WTC11 (cell line): ENCODE measurements at regions not wholly inside any gene's neighbourhood (a gene's known extent, or its start where the extent isn't known, plus 50 kb on each side); places are given as distances from the start of the nearest gene placed in this dataset.
"Not testable (repeated sequence)": the region's sequence is repeated elsewhere in the genome, so short reads cannot be mapped to it uniquely, and the experiment has no call there.

Source experiments
- ATAC-seq: fragments of 200-7000 bp; cut with Tn5 transposase; 2 replicates; pipeline ENCODE4 v1.10.0; 2021; ENCODE audit warnings: mild to moderate bottlenecking, moderate library complexity
- CTCF ChIA-PET: fragments of 300-600 bp; sonication (Branson Sonifier 250); formaldehyde crosslinking; loops from one replicate; lab custom pipeline; 2021; ENCODE audit warnings: antibody characterized with exemption; lab: Charles Lee
- POLR2A ChIA-PET: fragments of 350-600 bp; sonication (Branson Sonifier 250); formaldehyde crosslinking; loops from one replicate; lab custom pipeline; 2021; ENCODE audit warnings: antibody characterized with exemption; lab: Charles Lee
- DNase-seq: peaks from one replicate; pipeline ENCODE4 v3.0.0; 2021; ENCODE audit warnings: low spot score
- H3K27ac Mint-ChIP-seq: 2 replicates; pipeline ENCODE4 v1.8.0; 2021; ENCODE audit warnings: mixed read lengths
- H3K27me3 Mint-ChIP-seq: 2 replicates; pipeline ENCODE4 v1.8.0; 2021; ENCODE audit warnings: low read depth, mild to moderate bottlenecking, moderate library complexity, mixed read lengths
- H3K36me3 Mint-ChIP-seq: 2 replicates; pipeline ENCODE4 v1.8.0; 2021; ENCODE audit warnings: mixed read lengths
- H3K4me1 Mint-ChIP-seq: 2 replicates; pipeline ENCODE4 v1.8.0; 2022; ENCODE audit warnings: mixed read lengths
- H3K4me3 Mint-ChIP-seq: 2 replicates; pipeline ENCODE4 v1.8.0; 2021; ENCODE audit warnings: mild to moderate bottlenecking, moderate library complexity, mixed read lengths
- H3K9me3 Mint-ChIP-seq: 2 replicates; pipeline ENCODE4 v1.8.0; 2021; ENCODE audit warnings: mixed read lengths
- ATF2 ChIP-seq: sonication (generic); formaldehyde crosslinking; IDR thresholded peaks from 2 replicates; pipeline ENCODE4 v1.8.1; 2022; ENCODE audit warnings: low read depth, missing genetic modification reagents, borderline replicate concordance
- CDX4 ChIP-seq: fragments of 250-450 bp; sonication (Bioruptor Pico); IDR thresholded peaks from 2 replicates; pipeline ENCODE4 v1.9.0; 2021; ENCODE audit warnings: moderate library complexity, mild to moderate bottlenecking, inconsistent platforms, borderline replicate concordance
- FOXP1 ChIP-seq: sonication (generic); formaldehyde crosslinking; IDR thresholded peaks from 2 replicates; pipeline ENCODE4 v1.8.0; 2022; ENCODE audit warnings: missing genetic modification reagents, mild to moderate bottlenecking, moderate library complexity, borderline replicate concordance
- GRHL2 ChIP-seq: fragments of 250-450 bp; sonication (Bioruptor Pico); IDR thresholded peaks from 2 replicates; pipeline ENCODE4 v1.8.0; 2022; ENCODE audit warnings: mild to moderate bottlenecking, moderate library complexity; ENCODE audit not compliant: insufficient replicate concordance, severe bottlenecking
- JUN ChIP-seq: sonication (generic); formaldehyde crosslinking; IDR thresholded peaks from 2 replicates; pipeline ENCODE4 v1.8.0; 2023; ENCODE audit warnings: mild to moderate bottlenecking, missing genetic modification reagents
- NFYB ChIP-seq: sonication (generic); formaldehyde crosslinking; conservative IDR thresholded peaks from 2 replicates; pipeline ENCODE4 v1.8.0; 2022; ENCODE audit warnings: low read depth, missing genetic modification reagents
- NR1H2 ChIP-seq: sonication (generic); formaldehyde crosslinking; IDR thresholded peaks from 2 replicates; pipeline ENCODE4 v1.9.0; 2021; ENCODE audit warnings: mild to moderate bottlenecking, moderate library complexity, missing genetic modification reagents
- NR2C2 ChIP-seq: sonication (generic); formaldehyde crosslinking; IDR thresholded peaks from 2 replicates; pipeline ENCODE4 v1.8.0; 2022; ENCODE audit warnings: mild to moderate bottlenecking, missing genetic modification reagents
- SMAD4 ChIP-seq: sonication (generic); formaldehyde crosslinking; IDR thresholded peaks from 2 replicates; pipeline ENCODE4 v1.8.0; 2022; ENCODE audit warnings: mild to moderate bottlenecking, missing genetic modification reagents
- TEAD1 ChIP-seq: sonication (generic); formaldehyde crosslinking; IDR thresholded peaks from 2 replicates; pipeline ENCODE4 v1.8.0; 2022; ENCODE audit warnings: mild to moderate bottlenecking, missing genetic modification reagents
- USF1 ChIP-seq: sonication (generic); formaldehyde crosslinking; IDR thresholded peaks from 2 replicates; pipeline ENCODE4 v1.8.0; 2022; ENCODE audit warnings: mild to moderate bottlenecking, missing genetic modification reagents
- ZNF281 ChIP-seq: sonication (generic); formaldehyde crosslinking; IDR thresholded peaks from 2 replicates; pipeline ENCODE4 v1.8.0; 2023; ENCODE audit warnings: mild to moderate bottlenecking, missing genetic modification reagents
- ZNF416 ChIP-seq: fragments of 250-450 bp; sonication (Bioruptor Pico); IDR thresholded peaks from 2 replicates; pipeline ENCODE4 v1.9.0; 2021; ENCODE audit warnings: mild to moderate bottlenecking, inconsistent platforms
- TF ChIP-seq, protein P1 (sequence below): sonication (generic); formaldehyde crosslinking; IDR thresholded peaks from 2 replicates; pipeline ENCODE4 v1.8.1; 2023; ENCODE audit warnings: mild to moderate bottlenecking, missing genetic modification reagents, borderline replicate concordance
- TF ChIP-seq, protein P2 (sequence below): fragments of 200-600 bp; IDR thresholded peaks from 2 replicates; pipeline ENCODE4 v1.8.0; 2022; ENCODE audit warnings: antibody characterized with exemption
- TF ChIP-seq, protein P3 (sequence below): fragments of 250-450 bp; sonication (Bioruptor Pico); IDR thresholded peaks from 2 replicates; pipeline ENCODE4 v1.9.0; 2021; ENCODE audit warnings: mild to moderate bottlenecking, borderline replicate concordance
- TF ChIP-seq, protein P4 (sequence below): sonication (generic); formaldehyde crosslinking; IDR thresholded peaks from 2 replicates; pipeline ENCODE4 v1.8.0; 2022; ENCODE audit warnings: mild to moderate bottlenecking, missing genetic modification reagents

DNA sequence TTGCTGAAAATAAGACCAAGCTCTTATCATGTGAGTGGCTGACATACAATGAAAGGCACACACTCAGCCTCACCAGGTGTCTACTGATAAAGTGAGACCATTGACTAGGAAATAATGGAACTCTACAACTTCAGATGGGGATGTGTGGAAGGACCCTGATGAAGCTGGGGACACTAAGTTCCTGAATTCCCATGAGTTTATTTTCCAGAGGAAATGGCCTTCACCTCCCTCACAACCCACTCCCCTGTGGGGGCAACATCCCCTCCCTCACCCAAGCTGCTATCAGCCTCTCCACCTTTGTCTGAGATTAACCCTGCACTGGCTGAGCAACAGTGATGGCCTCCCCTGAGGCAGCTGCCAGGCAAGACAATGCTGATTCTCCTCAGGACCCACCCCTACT, 55.2 kb upstream of the SMARCAD1 start:
- no peak overlapping the region for H3K27ac Mint-ChIP-seq

DNA sequence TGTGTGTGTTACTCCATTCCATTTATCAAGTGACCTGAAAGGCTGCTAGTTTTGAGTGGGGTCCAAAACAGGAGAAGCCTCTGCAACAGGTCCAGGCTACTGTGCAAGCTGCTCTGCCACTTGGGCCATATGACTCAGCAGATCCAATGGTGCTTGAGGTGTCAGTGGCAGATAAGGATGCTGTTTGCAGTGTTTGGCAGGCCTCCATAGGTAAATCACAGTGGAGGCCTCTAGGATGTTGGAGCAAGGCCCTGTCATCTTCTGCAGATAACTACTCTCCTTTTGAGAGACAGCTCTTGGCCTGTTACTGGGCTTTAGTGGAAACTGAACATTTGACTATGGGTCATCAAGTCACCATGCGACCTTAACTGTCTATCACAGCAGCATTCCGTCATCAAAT, 52.3 kb upstream of the SMARCAD1 start:
- ATAC-seq, H3K27me3 Mint-ChIP-seq, H3K27ac Mint-ChIP-seq, H3K4me3 Mint-ChIP-seq, CTCF ChIA-PET, H3K36me3 Mint-ChIP-seq, POLR2A ChIA-PET, DNase-seq: not testable (repeated sequence)
- Mint-ChIP-seq H3K4me1 (peaks cover 15% of the 10 kb centered on the region), H3K9me3 (peaks cover 23% of the 10 kb centered on the region)

More for the DNA sequence above, 55.2 kb upstream of the SMARCAD1 start:
- CTCF ChIA-PET, result no interaction called here
- peaks cover 27% of the 10 kb centered on the region for H3K9me3 Mint-ChIP-seq
- H3K4me1 Mint-ChIP-seq, result peaks cover 19% of the 10 kb centered on the region
- no peak for DNase-seq
- no peak overlapping the region for H3K4me3 Mint-ChIP-seq
- no peak for ATAC-seq
- no peak for TF ChIP-seq GRHL2
- no peak for TF ChIP-seq JUN (CRISPR knock-in tag)
- no peak for TF ChIP-seq ATF2 (CRISPR knock-in tag)
- TF ChIP-seq TEAD1, result no peak
- TF ChIP-seq ZNF281 (CRISPR knock-in tag), result no peak
- TF ChIP-seq NFYB (CRISPR knock-in tag), result no peak
- TF ChIP-seq NR2C2, result no peak
- TF ChIP-seq, protein P1, sequence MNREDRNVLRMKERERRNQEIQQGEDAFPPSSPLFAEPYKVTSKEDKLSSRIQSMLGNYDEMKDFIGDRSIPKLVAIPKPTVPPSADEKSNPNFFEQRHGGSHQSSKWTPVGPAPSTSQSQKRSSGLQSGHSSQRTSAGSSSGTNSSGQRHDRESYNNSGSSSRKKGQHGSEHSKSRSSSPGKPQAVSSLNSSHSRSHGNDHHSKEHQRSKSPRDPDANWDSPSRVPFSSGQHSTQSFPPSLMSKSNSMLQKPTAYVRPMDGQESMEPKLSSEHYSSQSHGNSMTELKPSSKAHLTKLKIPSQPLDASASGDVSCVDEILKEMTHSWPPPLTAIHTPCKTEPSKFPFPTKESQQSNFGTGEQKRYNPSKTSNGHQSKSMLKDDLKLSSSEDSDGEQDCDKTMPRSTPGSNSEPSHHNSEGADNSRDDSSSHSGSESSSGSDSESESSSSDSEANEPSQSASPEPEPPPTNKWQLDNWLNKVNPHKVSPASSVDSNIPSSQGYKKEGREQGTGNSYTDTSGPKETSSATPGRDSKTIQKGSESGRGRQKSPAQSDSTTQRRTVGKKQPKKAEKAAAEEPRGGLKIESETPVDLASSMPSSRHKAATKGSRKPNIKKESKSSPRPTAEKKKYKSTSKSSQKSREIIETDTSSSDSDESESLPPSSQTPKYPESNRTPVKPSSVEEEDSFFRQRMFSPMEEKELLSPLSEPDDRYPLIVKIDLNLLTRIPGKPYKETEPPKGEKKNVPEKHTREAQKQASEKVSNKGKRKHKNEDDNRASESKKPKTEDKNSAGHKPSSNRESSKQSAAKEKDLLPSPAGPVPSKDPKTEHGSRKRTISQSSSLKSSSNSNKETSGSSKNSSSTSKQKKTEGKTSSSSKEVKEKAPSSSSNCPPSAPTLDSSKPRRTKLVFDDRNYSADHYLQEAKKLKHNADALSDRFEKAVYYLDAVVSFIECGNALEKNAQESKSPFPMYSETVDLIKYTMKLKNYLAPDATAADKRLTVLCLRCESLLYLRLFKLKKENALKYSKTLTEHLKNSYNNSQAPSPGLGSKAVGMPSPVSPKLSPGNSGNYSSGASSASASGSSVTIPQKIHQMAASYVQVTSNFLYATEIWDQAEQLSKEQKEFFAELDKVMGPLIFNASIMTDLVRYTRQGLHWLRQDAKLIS, result no peak
- no peak for TF ChIP-seq CDX4 (CRISPR knock-in tag)
- TF ChIP-seq NR1H2, result no peak
- no peaks in the 10 kb centered on the region for H3K27me3 Mint-ChIP-seq
- H3K36me3 Mint-ChIP-seq, result peaks cover 6% of the 10 kb centered on the region; the same call in 1 of the 2 replicates
- POLR2A ChIA-PET, result no interaction called here

GRCh38 chr4:94156826-94157225, 50.8 kb upstream of the SMARCAD1 start:
- Mint-ChIP-seq H3K4me3 (no peak overlapping the region), H3K4me1 (peaks cover 20% of the 10 kb centered on the region), H3K27me3 (peaks cover 4% of the 10 kb centered on the region; the same call in 1 of the 2 replicates), H3K36me3 (peaks cover 8% of the 10 kb centered on the region), H3K9me3 (peaks cover 28% of the 10 kb centered on the region), H3K27ac (no peak overlapping the region)
- DNase-seq, result no peak
- ChIA-PET POLR2A (no interaction called here), CTCF (no interaction called here)
- ATAC-seq, result no peak
- TF ChIP-seq SMAD4 (CRISPR knock-in tag), result no peak
- TF ChIP-seq FOXP1, result no peak
- TF ChIP-seq, protein P2, sequence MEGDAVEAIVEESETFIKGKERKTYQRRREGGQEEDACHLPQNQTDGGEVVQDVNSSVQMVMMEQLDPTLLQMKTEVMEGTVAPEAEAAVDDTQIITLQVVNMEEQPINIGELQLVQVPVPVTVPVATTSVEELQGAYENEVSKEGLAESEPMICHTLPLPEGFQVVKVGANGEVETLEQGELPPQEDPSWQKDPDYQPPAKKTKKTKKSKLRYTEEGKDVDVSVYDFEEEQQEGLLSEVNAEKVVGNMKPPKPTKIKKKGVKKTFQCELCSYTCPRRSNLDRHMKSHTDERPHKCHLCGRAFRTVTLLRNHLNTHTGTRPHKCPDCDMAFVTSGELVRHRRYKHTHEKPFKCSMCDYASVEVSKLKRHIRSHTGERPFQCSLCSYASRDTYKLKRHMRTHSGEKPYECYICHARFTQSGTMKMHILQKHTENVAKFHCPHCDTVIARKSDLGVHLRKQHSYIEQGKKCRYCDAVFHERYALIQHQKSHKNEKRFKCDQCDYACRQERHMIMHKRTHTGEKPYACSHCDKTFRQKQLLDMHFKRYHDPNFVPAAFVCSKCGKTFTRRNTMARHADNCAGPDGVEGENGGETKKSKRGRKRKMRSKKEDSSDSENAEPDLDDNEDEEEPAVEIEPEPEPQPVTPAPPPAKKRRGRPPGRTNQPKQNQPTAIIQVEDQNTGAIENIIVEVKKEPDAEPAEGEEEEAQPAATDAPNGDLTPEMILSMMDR, result no peak
- TF ChIP-seq ZNF416 (CRISPR knock-in tag), result no peak
- TF ChIP-seq, protein P3, sequence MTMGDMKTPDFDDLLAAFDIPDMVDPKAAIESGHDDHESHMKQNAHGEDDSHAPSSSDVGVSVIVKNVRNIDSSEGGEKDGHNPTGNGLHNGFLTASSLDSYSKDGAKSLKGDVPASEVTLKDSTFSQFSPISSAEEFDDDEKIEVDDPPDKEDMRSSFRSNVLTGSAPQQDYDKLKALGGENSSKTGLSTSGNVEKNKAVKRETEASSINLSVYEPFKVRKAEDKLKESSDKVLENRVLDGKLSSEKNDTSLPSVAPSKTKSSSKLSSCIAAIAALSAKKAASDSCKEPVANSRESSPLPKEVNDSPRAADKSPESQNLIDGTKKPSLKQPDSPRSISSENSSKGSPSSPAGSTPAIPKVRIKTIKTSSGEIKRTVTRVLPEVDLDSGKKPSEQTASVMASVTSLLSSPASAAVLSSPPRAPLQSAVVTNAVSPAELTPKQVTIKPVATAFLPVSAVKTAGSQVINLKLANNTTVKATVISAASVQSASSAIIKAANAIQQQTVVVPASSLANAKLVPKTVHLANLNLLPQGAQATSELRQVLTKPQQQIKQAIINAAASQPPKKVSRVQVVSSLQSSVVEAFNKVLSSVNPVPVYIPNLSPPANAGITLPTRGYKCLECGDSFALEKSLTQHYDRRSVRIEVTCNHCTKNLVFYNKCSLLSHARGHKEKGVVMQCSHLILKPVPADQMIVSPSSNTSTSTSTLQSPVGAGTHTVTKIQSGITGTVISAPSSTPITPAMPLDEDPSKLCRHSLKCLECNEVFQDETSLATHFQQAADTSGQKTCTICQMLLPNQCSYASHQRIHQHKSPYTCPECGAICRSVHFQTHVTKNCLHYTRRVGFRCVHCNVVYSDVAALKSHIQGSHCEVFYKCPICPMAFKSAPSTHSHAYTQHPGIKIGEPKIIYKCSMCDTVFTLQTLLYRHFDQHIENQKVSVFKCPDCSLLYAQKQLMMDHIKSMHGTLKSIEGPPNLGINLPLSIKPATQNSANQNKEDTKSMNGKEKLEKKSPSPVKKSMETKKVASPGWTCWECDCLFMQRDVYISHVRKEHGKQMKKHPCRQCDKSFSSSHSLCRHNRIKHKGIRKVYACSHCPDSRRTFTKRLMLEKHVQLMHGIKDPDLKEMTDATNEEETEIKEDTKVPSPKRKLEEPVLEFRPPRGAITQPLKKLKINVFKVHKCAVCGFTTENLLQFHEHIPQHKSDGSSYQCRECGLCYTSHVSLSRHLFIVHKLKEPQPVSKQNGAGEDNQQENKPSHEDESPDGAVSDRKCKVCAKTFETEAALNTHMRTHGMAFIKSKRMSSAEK (CRISPR knock-in tag), result no peak
- no peak for TF ChIP-seq USF1 (CRISPR knock-in tag)
- TF ChIP-seq, protein P4, sequence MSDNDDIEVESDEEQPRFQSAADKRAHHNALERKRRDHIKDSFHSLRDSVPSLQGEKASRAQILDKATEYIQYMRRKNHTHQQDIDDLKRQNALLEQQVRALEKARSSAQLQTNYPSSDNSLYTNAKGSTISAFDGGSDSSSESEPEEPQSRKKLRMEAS (CRISPR knock-in tag), result no peak
